Epithelial cell of esophagus (primary cell): ENCODE measurements at regions not wholly inside any gene's neighbourhood (a gene's known extent, or its start where the extent isn't known, plus 50 kb on each side); places are given as distances from the start of the nearest gene placed in this dataset.

Experiments used
- DNase-seq: peaks from one replicate; pipeline ENCODE4 v3.0.0; 2010; ENCODE audit warnings: low read depth
- H3K4me3 ChIP-seq: 2 replicates; pipeline ENCODE4 v1.5.1; 2011; ENCODE audit warnings: mild to moderate bottlenecking, low read length, control low read depth
- CTCF ChIP-seq: IDR thresholded peaks from 2 replicates; pipeline ENCODE4 v1.5.1; 2011; ENCODE audit warnings: low read depth, mild to moderate bottlenecking, low read length, control low read depth, inconsistent platforms; ENCODE audit not compliant: insufficient read depth; ENCODE audit errors: missing control alignments

- H3K4me3 ChIP-seq = no peak overlapping the region
- DNase-seq = no peak
- TF ChIP-seq CTCF = no peak
Observed at GRCh38 chr15:93451265-93451664, 362.3 kb upstream of the RGMA start.

GRCh38 chr15:93449798-93450197, 360.8 kb upstream of the RGMA start:
- no peak for TF ChIP-seq CTCF
- H3K4me3 ChIP-seq = no peak overlapping the region

GRCh38 chr15:93438310-93438709, 349.3 kb upstream of the RGMA start:
- no peak for DNase-seq
- no peak for TF ChIP-seq CTCF
- no peak overlapping the region for H3K4me3 ChIP-seq

More at GRCh38 chr15:93449798-93450197, 360.8 kb upstream of the RGMA start:
- no peak for DNase-seq

- no peak for TF ChIP-seq CTCF
- no peak overlapping the region for H3K4me3 ChIP-seq
- DNase-seq = no peak
Observed at GRCh38 chr15:93432474-93432873, 343.5 kb upstream of the RGMA start.

GRCh38 chr15:93428807-93429351, 339.9 kb upstream of the RGMA start:
- H3K4me3 ChIP-seq = no peak overlapping the region
- peak; percentile 16 for DNase-seq
- TF ChIP-seq CTCF = no peak

GRCh38 chr15:93428150-93428549, 339.1 kb upstream of the RGMA start:
- H3K4me3 ChIP-seq = no peak overlapping the region
- no peak for TF ChIP-seq CTCF
- peak; percentile 54 for DNase-seq

GRCh38 chr15:93424131-93424530, 335.1 kb upstream of the RGMA start:
- no peak overlapping the region for H3K4me3 ChIP-seq
- no peak for DNase-seq
- no peak for TF ChIP-seq CTCF
